ENCODE measurements at regions not wholly inside any gene's neighbourhood (a gene's known extent, or its start where the extent isn't known, plus 50 kb on each side); places are given as distances from the start of the nearest gene placed in this dataset.
A peak's percentile ranks its signal among the peaks of the same experiment; 100 is the strongest.
"Not testable (repeated sequence)": the region's sequence is repeated elsewhere in the genome, so short reads cannot be mapped to it uniquely, and the experiment has no call there.

DNA sequence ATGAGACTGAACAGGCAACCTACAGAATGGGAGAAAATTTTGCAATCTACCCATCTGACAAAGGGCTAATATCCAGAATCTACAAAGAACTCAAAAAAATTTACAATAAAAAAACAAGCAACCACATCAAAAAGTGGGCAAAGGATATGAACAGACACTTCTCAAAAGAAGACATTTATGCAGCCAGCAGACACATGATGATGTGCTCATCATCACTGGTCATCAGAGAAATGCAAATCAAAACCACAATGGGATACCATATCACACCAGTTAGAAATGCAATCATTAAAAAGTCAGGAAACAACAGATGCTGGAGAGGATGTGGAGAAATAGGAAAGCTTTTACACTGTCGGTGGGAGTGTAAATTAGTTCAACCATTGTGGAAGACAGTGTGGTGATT, 51.7 kb upstream of the PAXBP1 start:
- DNase-seq (ENCODE audit: low read depth) = not testable (repeated sequence)

DNA sequence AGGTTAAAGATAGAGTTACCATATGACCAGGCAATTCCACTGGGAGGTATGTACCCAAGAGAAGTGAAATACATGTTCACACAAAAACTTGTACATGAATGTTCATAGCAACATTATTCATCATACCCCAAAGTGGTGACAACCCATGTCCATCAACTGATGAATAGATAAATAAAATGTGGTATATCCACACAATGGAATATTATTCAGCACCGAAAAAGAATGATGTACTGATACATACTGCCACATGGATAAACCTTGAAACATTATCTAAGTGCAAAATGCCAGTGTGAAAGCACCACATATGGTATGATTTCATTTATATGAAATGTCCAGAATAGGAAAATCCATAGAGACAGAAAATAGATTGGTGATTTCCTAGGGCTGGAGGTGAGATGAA, 53.4 kb upstream of the PAXBP1 start:
- DNase-seq (ENCODE audit: low read depth) = no peak

DNA sequence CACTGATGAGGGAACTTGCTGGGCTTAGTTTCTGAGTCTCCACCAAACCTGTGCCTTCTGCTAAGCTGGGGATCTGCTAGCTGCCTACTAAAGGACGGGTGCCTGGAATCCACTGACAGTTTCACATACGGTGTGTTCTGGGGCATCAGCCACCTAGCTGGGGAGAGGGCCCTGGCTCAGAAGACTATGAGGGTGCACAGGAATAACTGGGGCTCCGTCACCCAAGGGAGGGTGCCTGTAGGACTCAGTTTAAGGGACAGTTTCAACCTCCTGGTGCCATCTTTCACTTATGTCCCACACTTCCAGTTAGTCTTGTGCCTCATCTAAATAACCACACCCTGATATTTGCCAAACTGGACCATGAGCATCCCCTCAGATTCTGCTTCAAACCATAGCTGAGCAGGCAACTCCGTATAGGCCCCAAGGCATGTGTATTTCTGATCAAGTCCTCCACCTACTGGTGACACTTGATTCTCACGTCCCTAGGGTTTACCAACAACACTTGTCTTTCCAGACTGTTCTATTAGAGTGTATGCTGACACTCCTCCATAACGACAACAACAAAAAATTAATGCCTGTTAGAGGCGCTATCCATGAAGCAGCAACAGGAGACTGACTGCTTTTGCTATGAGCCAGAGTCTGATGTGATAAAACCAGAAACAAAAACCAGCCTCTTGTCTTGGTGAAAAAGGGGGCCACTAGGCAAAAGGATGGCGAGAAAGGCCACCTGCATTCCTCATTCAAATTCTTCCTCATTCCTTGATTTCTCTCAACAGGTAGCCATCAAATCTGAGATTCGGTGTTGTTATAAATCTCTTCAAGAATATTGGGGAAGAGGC, 55.0 kb upstream of the PAXBP1 start:
- peak; percentile 72 for DNase-seq (ENCODE audit: low read depth)

DNA sequence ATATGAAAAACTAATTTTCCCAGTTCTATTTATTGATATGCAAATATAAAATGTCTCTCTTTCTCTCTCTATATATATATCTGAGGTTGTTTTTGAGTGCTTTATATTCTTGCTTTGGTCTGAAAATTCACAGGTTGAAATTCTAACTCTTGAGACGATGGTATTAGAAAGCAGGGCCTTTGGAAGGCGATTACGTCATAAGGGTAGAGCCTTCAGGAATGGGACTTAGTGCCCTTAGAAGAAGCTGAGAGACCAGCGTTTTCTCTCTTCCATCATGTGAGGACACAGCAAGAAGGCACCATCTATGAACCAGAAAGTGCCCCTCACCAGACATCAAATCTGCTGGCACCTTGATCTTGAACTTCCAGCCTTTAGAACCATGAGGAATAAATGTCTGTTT, 57.4 kb upstream of the PAXBP1 start:
- DNase-seq (ENCODE audit: low read depth) = no peak

DNA sequence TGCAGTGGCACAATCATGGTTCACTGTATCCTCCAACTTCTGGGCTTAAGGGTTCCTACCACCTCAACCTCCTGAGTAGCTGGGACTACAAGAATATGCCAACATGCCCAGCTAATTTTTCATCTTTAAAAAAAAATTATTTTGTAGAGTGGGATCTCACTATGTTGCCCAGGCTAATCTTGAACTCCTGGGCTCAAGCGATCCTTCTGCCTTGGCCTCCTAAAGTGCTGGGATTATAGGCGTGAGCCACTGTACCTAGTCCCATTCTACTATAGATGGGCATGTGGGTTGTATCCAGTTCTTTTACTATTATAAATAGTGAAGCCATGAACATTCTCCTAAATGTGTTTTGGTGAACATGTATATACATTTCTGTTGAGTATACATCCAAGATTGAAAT, 57.9 kb upstream of the PAXBP1 start:
- DNase-seq (ENCODE audit: low read depth) = no peak

DNA sequence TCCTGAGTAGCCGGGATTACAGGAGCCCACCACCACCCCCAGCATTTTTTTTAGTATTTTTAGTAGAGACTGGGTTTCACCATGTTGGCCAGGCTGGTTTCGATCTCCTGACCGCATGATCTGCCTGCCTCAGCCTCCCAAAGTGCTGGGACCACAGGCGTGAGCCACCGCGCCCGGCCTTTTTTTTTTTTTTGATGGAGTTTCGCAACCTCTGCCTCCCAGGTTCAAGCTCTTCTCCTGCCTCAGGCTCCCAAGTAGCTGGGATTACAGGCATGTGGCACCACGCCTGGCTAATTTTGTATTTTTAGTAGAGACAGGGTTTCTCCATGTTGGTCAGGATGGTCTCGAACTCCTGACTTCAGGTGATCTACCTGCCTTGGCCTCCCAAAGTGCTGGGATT, 60.2 kb upstream of the PAXBP1 start:
- not testable (repeated sequence) for DNase-seq (ENCODE audit: low read depth)

DNA sequence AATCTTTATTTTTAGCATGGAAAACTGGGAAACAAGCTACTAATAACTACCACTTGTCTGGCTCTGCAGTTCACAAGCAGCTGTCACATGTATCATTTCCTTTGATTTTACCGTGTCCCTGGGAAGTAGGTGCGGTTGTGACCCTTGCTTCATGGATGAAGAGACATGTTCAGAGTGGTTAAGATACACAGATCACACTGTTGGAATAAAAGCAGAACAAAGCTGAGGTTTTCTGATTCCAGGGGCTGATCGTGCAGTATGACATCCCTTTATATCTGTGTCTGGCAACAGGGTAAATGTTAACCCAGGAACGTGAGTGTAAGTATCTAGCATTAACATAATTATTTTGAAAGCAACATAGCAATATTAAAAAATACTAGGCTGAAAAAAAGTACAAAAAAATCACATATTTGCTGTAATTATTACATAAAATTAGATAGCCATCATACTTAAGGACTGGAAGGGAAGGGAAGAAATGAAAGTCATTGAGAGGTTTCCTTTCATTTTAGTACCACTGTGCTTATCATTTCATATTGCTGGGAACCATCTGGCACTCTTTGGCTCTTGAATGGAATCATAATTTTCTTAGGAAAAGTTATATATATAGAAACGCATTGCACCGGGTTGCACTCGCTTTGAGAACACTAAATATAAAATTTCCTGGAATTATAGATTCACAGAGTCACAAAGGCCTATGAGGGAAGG, 62.8 kb upstream of the PAXBP1 start:
- no peak for DNase-seq (ENCODE audit: low read depth)

DNA sequence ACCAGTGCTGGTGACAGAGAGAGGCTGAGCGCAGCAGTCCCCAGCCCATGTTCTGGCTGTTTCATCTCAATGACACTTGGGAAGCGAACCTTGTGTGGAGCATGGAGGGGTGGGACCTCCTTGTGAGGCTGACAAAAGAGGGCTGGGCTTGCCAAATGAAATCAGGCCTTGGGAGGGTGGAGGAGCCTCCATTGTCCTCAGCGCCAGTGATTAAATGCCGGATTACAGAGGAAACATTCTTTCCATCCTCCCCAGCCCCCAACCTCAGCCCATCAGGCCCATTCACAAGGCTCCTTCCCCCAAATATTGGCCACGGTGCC, 63.3 kb upstream of the PAXBP1 start:
- DNase-seq (ENCODE audit: low read depth) = no peak

DNA sequence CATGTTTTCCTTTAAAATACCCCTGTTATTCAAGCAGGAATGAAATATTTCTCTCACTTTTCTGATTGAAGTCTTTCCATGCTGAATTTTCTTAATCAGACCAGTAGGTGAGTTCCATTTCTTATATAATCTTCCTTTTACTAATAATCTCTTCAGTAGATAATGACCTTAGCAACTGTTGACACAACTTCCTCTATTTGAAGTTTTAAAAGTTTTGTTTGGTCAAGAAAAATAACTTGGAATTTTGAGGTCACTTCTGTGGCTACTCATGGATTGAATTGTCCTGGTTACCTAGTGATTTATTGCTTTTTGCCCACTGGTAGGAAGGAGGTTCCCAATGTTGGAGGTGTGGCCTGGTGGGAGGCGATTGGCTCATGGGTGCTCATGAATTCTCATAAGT, 70.6 kb upstream of the PAXBP1 start:
- DNase-seq (ENCODE audit: low read depth) = no peak

DNA sequence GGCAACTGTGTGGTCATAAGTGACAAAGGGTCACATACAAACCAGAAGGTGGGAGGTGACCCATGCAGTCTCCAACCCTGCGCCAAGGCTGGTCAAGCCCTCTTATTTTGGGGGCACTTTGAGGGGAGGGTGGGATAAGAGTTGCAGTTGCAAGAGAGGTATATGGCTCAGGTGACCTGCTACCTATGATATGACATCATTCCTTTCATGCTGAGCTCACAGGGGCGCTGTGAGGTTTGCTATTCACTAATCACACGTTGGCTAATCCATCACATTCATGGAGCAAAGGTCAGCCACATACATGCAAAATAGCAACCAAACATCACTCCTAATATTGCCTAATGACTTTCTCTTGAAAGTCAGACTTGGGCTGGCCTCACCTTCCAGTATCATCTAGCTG, 72.0 kb upstream of the PAXBP1 start:
- DNase-seq (ENCODE audit: low read depth) = no peak

DNA sequence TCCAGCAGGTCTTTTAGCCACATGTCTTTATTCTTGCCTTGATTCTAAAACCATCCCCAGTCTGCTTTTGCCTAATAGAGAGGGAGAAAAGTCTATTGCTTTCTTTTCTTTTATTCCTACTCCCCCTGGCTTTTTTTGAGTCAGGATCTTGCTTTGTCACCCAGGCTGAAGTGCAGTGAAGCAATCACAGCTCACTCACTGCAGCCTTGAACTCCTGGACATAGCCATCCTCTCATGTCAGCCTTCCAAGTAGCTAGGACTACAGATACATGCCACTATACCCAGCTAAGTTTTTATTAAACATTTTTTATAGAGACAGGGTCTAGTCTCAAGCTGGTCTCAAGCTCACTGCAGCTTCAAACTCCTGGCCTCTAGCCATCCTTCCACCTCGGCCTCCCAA, 72.5 kb upstream of the PAXBP1 start:
- no peak for DNase-seq (ENCODE audit: low read depth)

DNA sequence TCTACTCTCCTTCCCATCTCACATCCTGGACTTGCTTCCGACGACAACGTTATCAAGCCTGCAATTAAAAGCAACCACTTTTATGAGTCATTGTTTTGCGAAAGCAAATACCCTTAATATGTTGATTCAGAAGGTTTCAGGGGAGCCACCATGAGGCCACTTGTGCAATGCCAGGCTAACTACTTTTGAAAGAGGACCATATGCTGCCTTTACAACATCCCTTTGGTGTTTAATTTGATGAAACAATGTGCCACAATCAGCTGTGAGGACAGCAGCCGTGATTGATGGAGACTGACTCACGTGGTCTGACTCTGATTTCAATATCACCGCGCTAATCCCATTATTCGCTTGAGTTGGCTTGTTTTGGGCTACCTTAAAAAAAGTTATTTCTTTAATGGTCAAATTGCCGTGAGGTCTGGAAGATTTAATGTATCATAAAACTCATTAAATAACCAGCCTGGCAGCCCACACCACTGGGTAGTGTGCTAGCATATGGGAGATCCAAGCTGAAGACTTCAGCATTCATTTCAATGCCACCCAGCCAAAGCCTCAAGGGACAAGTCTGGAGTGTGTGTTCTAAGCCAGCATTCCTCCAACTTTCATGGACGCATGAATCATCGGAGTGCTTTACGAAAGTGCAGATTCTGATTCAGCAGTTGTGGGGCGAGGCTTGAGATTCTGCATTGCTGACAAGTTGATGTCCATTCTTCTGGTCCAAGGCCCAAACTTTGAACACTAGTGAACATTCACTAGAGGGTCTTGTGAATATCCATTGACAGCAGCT, 73.3 kb upstream of the PAXBP1 start:
- DNase-seq (ENCODE audit: low read depth) = peak; percentile 72

DNA sequence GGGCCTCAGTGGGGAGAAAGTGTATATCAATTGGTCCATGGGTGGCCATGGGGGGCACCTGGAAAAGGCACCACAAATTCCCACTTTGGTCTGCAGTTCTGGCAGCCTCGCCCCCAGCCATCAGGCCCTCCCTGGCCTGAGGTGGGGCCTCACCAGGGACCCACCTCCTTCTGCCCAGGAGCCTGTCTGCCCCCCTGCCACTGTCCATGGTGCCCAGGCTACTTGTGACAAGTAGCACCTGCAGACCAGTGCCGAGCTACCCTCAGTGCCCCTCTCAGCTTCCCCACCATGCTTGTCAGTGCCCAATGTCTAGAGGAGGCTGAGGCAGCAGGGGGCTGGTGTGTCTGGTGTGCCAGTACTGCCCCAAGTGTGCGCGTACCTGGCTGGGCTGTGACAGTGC, 87.1 kb upstream of the PAXBP1 start:
- no peak for DNase-seq (ENCODE audit: low read depth)

DNA sequence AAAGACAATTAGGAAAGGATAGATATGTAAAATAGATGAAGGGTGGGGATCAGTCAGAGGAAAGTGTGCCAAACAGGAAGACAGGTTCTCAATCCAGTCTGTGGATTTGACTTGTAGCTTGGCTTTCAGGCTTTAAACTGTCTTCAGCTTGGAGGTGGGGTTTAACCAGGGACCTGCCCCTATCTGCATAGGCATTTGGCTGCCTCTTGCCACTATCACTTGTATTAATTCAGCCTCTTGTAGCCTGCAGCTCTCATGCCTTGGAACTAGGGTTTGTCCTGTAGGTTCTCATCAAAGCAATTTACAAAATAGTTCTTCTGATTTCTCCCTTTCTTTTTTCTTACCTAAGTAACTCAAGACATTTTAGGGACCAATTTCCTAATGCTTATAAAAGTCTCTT, 88.8 kb upstream of the PAXBP1 start:
- no peak for DNase-seq (ENCODE audit: low read depth)

DNA sequence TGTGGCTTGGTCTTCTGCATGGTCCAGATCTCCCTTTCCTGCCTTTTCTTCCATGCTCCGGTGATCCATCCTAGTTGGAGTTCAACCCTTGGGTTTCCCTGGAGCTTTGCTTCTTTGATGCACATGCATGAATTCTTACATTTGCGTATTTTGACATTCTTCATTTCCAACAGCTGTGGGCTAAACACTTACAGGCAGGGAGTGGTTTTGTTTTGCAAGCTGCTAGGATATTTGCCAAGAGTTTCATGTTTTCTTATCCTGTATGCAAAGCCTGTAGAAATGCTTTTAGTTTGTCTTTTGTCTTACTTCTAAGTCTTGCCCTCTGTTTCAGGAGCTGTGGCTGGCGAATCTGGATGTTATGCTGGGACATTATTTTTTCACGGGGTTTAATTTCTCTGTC, 90.3 kb upstream of the PAXBP1 start:
- peak; percentile 52 for DNase-seq (ENCODE audit: low read depth)

DNA sequence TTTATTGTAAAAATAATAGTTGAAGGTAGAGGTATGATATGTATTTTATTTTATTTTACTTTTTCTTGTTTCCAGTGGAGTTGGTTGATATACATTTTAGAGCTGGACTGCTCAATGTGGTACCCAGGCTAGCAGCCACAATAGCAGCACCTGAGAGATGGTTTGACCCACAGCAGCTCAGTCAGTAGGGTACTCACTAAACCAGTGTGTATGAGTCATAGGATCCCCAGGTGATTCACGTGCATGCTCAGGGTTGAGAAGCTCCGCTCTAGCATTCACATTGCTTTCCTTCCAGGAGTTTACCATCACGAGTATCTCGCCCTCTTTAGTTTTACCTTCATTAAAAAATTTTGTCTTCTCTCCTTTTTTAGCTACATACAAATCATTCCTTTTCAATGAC, 96.0 kb upstream of the PAXBP1 start:
- DNase-seq (ENCODE audit: low read depth) = no peak

DNA sequence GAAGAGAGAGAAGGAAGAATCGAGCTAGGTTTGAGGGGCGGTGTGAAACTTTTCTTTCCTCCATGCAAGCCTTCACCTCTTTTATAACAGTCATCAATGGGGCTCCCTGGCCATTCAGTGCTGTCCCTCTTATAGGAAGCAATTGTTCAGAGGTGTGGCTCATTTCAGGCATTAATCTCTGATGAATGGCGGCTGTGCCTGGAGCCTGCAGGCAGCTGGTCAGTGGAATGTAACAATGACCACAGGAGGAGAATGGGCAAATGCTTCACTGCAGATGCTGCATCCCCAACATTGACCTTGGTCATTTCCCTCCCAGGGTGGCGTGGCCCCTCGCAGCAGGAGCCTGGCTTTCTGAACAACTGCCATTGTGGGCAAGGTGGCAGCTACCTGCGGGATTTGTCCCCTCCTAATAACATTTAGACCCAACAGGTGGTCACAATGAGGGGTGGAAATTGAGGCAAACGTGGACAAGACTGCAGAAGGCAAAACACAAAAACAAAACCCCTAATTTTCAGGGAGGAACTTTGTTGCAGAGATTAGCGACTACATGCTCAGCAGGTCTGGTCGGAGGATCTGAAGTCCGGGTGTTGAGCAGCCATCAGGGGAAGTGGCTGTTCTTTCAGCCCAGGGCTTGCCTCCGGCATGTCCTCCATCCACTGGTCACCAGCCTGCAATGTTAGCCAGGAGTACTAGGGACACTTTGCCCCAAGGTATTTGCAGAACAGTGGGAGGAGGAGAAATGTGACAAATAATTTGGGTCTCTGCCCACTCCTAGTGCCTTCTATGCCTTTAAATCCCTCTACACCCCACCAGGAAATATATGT, 97.3 kb upstream of the PAXBP1 start:
- no peak for DNase-seq (ENCODE audit: low read depth)

DNA sequence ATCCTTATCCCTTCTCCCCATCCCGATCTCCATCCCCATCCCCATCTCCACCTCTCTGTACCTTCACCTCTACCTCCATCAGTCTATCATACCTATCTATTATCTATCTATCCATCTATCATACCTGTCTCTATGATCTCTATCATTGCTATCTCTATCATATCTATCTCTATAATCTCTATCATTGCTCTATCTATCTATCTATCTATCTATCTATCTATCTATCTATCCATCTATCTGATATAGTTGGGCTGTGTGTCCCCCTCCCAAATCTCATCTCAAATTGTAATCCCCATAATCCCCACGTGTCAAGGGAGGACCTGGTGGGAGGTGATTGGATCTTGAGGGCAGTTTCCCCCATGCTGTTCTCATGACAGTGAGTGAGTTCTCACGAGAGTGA, 97.9 kb upstream of the PAXBP1 start:
- no peak for DNase-seq (ENCODE audit: low read depth)

DNA sequence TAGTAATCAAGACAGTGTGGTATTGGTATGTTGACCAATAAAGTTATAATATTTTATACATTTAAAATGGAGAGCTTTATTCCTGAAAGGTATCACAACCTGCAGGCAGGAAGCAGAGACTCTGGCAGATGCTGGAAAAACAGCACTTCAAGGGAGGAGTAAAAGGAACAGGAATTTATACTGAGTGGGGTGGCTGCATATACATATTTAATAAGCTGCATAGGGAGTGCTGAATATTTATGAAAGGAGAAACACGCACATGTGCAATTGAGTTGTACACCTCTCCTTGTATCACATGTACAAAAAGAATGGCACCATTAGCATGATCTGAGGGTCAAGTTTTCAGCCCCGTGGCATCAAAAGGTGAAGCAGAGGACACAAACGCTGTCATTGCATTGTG, 104.9 kb upstream of the PAXBP1 start:
- no peak for DNase-seq (ENCODE audit: low read depth)

DNA sequence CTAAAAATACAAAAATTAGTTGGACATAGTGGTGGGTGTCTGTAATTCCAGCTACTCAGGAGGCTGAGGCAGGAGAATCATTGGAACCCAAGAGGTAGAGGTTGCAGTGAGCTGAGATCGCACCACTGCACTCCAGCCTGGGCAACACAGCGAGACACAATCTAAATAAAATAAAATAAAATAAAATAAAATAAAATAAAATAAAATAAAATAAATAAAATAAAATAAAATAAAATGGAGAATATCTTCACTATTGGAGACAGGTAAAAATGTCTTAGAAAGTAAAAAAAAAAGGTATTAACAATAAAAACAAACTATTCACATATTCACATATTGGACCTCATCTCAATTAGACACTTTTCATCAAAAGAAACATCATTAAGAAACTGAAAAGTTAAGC, 106.3 kb upstream of the PAXBP1 start:
- DNase-seq (ENCODE audit: low read depth) = not testable (repeated sequence)

DNA sequence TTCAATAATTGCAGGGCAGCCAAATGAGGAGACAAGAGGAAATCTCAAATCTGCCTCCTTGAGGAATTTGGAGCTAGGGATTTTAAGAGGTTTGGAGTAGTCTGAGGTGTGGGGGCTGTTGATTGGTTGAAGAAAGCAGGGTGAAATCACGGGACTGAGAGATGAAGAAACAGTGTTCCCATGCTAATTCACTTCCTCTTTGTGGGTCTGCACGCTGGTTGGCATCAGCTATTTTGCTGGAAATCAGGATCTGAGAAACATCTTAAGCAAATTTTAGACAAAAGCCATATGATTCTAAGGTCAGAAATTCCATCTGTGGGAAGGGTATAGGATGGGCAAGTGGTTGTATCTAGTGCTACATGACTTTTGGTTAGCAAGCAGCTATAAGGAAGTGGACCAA, 107.1 kb upstream of the PAXBP1 start:
- no peak for DNase-seq (ENCODE audit: low read depth)

DNA sequence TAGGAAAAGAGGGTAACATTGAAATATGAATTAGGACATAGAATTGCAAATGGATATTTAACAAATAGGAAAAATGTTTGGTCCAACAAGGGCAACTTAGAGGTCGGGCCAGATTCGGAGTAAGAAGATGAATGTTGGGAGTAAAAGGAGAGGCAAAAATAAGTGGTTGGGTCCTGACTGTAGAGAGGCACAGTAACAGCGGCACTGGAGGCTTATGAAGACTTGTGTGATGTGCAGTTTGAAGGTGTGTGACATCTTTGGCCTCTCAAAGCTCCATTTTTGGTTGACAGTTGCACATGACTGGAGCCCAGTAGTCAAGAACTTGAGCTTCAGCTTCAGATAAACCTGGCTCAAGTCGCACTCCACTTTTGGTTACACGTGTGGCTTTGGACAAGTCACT, 109.9 kb upstream of the PAXBP1 start:
- DNase-seq (ENCODE audit: low read depth) = no peak

All from iris pigment epithelial cell (primary cell).